CD14-positive monocyte (primary cell): ENCODE measurements at regions not wholly inside any gene's neighbourhood (a gene's known extent, or its start where the extent isn't known, plus 50 kb on each side); places are given as distances from the start of the nearest gene placed in this dataset.

Experiments
- DNase-seq, 3 donors: peaks; one replicate each; pipeline ENCODE4 v3.0.0-alpha.2; 2011 to 2022
- H2AFZ ChIP-seq: 2 replicates; pipeline ENCODE4 v1.6.0; 2012; ENCODE audit warnings: mild to moderate bottlenecking, low read depth, low read length, inconsistent platforms; ENCODE audit not compliant: insufficient read depth, poor library complexity, severe bottlenecking
- H3K27ac ChIP-seq, 2 donors: 1 replicate in 1 of 2; 2 replicates in 1 of 2; pipeline ENCODE4 v1.5.1; 2012 to 2013; ENCODE audit warnings: low read length in 2 of 2, control low read depth in 1 of 2, inconsistent platforms in 1 of 2, low read depth in 1 of 2, mild to moderate bottlenecking in 1 of 2
- H3K27me3 ChIP-seq, 2 donors: one replicate each; pipeline versions ENCODE4 v1.6.0 to v1.6.1; 2011 to 2013; ENCODE audit warnings: low read length in 2 of 2; ENCODE audit not compliant: control insufficient read depth in 2 of 2, insufficient read depth in 2 of 2
- H3K36me3 ChIP-seq, 2 donors: replicated peaks in 1 of 2; 1 replicate in 1 of 2; 2 replicates in 1 of 2; pipeline versions ENCODE4 v1.5.1 to v1.6.1; 2012 to 2013; ENCODE audit warnings: low read length in 2 of 2, control low read depth in 1 of 2, inconsistent platforms in 1 of 2, mild to moderate bottlenecking in 1 of 2; ENCODE audit not compliant: insufficient read depth in 2 of 2, control insufficient read depth in 1 of 2
- H3K4me1 ChIP-seq, 2 donors: 1 replicate in 1 of 2; 2 replicates in 1 of 2; pipeline versions ENCODE4 v1.5.1 to v1.6.1; 2012 to 2013; ENCODE audit warnings: low read length in 2 of 2, control low read depth in 1 of 2, inconsistent platforms in 1 of 2, mild to moderate bottlenecking in 1 of 2, moderate library complexity in 1 of 2; ENCODE audit not compliant: insufficient read depth in 2 of 2, control insufficient read depth in 1 of 2
- H3K4me2 ChIP-seq: replicated peaks from 2 replicates; pipeline ENCODE3; 2012; ENCODE audit warnings: low read length, moderate library complexity, mild to moderate bottlenecking; ENCODE audit not compliant: poor library complexity, severe bottlenecking; ENCODE audit errors: extremely low read depth
- H3K4me3 ChIP-seq, 3 experiments: fragments of 200-600 bp in 1 of 3; sonication (generic) in 1 of 3; replicated peaks in 1 of 3; 1 replicate in 2 of 3; 2 replicates in 1 of 3; pipeline ENCODE4 v1.5.1; 2011 to 2013; ENCODE audit warnings: low read length in 3 of 3, mild to moderate bottlenecking in 3 of 3, control low read depth in 2 of 3, low read depth in 2 of 3, inconsistent platforms in 1 of 3, moderate library complexity in 1 of 3
- H3K79me2 ChIP-seq: 2 replicates; pipeline ENCODE4 v1.6.0; 2012; ENCODE audit warnings: mild to moderate bottlenecking, control low read depth, inconsistent platforms, low read length, moderate library complexity; ENCODE audit not compliant: insufficient read depth
- H3K9ac ChIP-seq: 2 replicates; pipeline ENCODE4 v1.6.0; 2017; ENCODE audit warnings: low read length, mild to moderate bottlenecking; ENCODE audit not compliant: insufficient read depth, poor library complexity, severe bottlenecking
- H3K9me3 ChIP-seq, 2 donors: replicated peaks in 1 of 2; 1 replicate in 1 of 2; 2 replicates in 1 of 2; pipeline versions ENCODE4 v1.5.1 to v1.6.1; 2012 to 2013; ENCODE audit warnings: low read length in 2 of 2, control low read depth in 1 of 2; ENCODE audit not compliant: control insufficient read depth in 1 of 2, insufficient read depth in 1 of 2
- H4K20me1 ChIP-seq: 2 replicates; pipeline ENCODE4 v1.6.0; 2012; ENCODE audit warnings: mild to moderate bottlenecking, low read length, control low read depth, moderate library complexity; ENCODE audit not compliant: insufficient read depth
- H3K27ac Mint-ChIP-seq, 7 donors: one replicate each; pipeline ENCODE4 v1.8.0; 2020; ENCODE audit warnings: mild to moderate bottlenecking in 7 of 7, mixed read lengths in 7 of 7, moderate library complexity in 6 of 7, inconsistent platforms in 2 of 7
- H3K27me3 Mint-ChIP-seq, 3 donors: one replicate each; pipeline ENCODE4 v1.8.0; 2021 to 2022; ENCODE audit warnings: low read depth in 3 of 3, mild to moderate bottlenecking in 3 of 3, mixed read lengths in 3 of 3, moderate library complexity in 3 of 3, inconsistent platforms in 1 of 3
- H3K36me3 Mint-ChIP-seq, 2 donors: one replicate each; pipeline ENCODE4 v1.8.0; 2020; ENCODE audit warnings: mixed read lengths in 2 of 2, inconsistent platforms in 1 of 2, mild to moderate bottlenecking in 1 of 2
- H3K4me1 Mint-ChIP-seq: one replicate; pipeline ENCODE4 v1.8.0; 2020; ENCODE audit warnings: mild to moderate bottlenecking, mixed read lengths
- H3K4me3 Mint-ChIP-seq, 2 donors: one replicate each; pipeline ENCODE4 v1.8.0; 2020; ENCODE audit warnings: mild to moderate bottlenecking in 2 of 2, mixed read lengths in 2 of 2, moderate library complexity in 1 of 2
- H3K9me3 Mint-ChIP-seq, 7 donors: one replicate each; pipeline ENCODE4 v1.8.0; 2020 to 2022; ENCODE audit warnings: mixed read lengths in 7 of 7, mild to moderate bottlenecking in 6 of 7, moderate library complexity in 6 of 7, inconsistent platforms in 2 of 7
- CTCF ChIP-seq: fragments of 200-600 bp; IDR thresholded peaks from one replicate; pipeline ENCODE4 v1.8.0; 2022; ENCODE audit warnings: antibody characterized with exemption, mild to moderate bottlenecking
- WGBS: methylation state at CpG from one replicate; pipeline ENCODE4 v1.1.5; 2013; ENCODE audit warnings: missing lambda C conversion rate; ENCODE audit not compliant: insufficient coverage; 5-methylcytosine and 5-hydroxymethylcytosine counted together
- intact Hi-C, 2 donors: fragments of 100-400 bp; cut with micrococcal nuclease; formaldehyde crosslinking; loops; one replicate each; pipeline versions ENCODE4 v1.15.0 to v1.15.1; 2023

DNA sequence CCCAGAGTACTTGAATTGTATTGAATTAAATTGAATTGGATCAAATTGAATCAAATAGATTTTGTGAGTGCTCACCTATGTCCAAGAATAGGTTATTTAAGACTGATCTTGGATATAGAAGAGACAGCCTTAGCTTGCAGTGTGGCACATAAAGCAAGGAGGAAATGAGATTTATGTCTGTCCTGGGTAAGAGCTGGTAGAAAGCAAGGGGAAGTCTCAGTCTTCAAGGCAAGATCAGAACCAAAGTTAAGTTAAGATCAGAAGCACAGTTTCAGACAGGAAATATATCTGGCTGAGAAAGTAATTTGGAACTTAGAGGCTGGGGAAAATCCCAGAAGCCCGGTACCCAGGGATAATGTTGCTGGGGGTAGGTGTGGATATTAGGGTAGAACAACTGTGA lies 244.4 kb upstream of the ARPP21 start:
- H4K20me1 ChIP-seq, result no peaks in the 10 kb centered on the region
- no peak for DNase-seq
- H3K4me1 ChIP-seq, result no peaks in the 10 kb centered on the region
- H3K36me3 ChIP-seq, result no peaks in the 10 kb centered on the region
- H3K27me3 ChIP-seq, result no peaks in the 10 kb centered on the region
- TF ChIP-seq CTCF, result no peak
- no peak overlapping the region for H3K4me3 Mint-ChIP-seq
- no peak overlapping the region for H2AFZ ChIP-seq
- no peak overlapping the region for H3K27ac Mint-ChIP-seq
- no peak overlapping the region for H3K4me2 ChIP-seq
- no peak overlapping the region for H3K9ac ChIP-seq
- no peak overlapping the region for H3K27ac ChIP-seq
- H3K4me1 Mint-ChIP-seq, result no peaks in the 10 kb centered on the region
- peaks cover 0 to 29% (median 18%) of the 10 kb centered on the region in 7 donors for H3K9me3 Mint-ChIP-seq
- H3K79me2 ChIP-seq, result no peaks in the 10 kb centered on the region
- no peaks in the 10 kb centered on the region for H3K36me3 Mint-ChIP-seq
- no CpG with 5 or more reads among the region's 1 CpG for WGBS
- no peaks in the 10 kb centered on the region for H3K27me3 Mint-ChIP-seq
- no peak overlapping the region for H3K4me3 ChIP-seq
- intact Hi-C loops, result no loop called here
- peaks cover 26 to 27% of the 10 kb centered on the region in 2 donors for H3K9me3 ChIP-seq

DNA sequence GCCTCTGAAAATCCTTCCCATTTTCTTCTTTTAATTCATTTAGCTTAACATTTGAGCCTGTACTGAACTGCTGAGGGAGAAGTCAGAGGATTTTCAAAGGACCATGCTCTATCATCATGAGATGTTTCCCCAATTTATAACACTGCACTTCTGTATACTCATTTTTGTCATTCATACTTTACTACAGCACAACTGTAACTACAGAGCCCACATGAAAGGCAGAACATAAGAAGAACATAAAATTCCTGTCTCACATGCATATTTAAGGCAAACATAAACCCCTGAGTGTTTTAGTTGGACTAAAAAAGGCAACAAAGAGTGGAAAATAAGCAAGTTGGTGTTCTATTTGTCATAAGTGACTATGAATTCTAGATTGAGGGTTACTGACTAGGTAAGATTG lies 237.7 kb upstream of the ARPP21 start:
- H3K4me1 ChIP-seq, result no peaks in the 10 kb centered on the region
- no peak overlapping the region for H3K9ac ChIP-seq
- no peak overlapping the region for H3K4me3 ChIP-seq
- no peaks in the 10 kb centered on the region for H3K27me3 ChIP-seq
- H3K27ac ChIP-seq, result no peak overlapping the region
- TF ChIP-seq CTCF, result no peak
- Mint-ChIP-seq H3K4me3 (no peak overlapping the region), H3K27ac (no peak overlapping the region), H3K4me1 (no peaks in the 10 kb centered on the region), H3K9me3 (peaks cover 0 to 11% (median 6%) of the 10 kb centered on the region in 7 donors), H3K36me3 (no peaks in the 10 kb centered on the region), H3K27me3 (no peaks in the 10 kb centered on the region)
- H3K79me2 ChIP-seq, result no peaks in the 10 kb centered on the region
- peaks cover 0 to 3% of the 10 kb centered on the region in 2 donors for H3K9me3 ChIP-seq
- no peak for DNase-seq
- no peaks in the 10 kb centered on the region for H3K36me3 ChIP-seq
- H2AFZ ChIP-seq, result no peak overlapping the region
- H3K4me2 ChIP-seq, result no peak overlapping the region
- no peaks in the 10 kb centered on the region for H4K20me1 ChIP-seq
- intact Hi-C loops, result no loop called here
